ENCODE measurements at regions not wholly inside any gene's neighbourhood (a gene's known extent, or its start where the extent isn't known, plus 50 kb on each side); places are given as distances from the start of the nearest gene placed in this dataset.

GRCh38 chr5:104733063-104733669 is 1170.6 kb upstream of the NUDT12 start:
- H3K4me3 ChIP-seq = no peak overlapping the region
- no peak for TF ChIP-seq Cebpa-rat (IDR thresholded peaks at IDR 0.05)
- no peak overlapping the region for H3K27ac ChIP-seq
- H3K9me3 ChIP-seq (replicated peaks in 1 of 11) = no peaks in the 10 kb centered on the region
- no peak overlapping the region for H3K9ac ChIP-seq
- no peaks in the 10 kb centered on the region for H3K27me3 ChIP-seq
- no peak overlapping the region for H3K4me2 ChIP-seq
- H3K36me3 ChIP-seq = no peaks in the 10 kb centered on the region
- H3K4me1 ChIP-seq = peaks cover 0 to 11% (median 0%) of the 10 kb centered on the region in 10 experiments; a peak in 4 of 20 replicates
- H4K20me1 ChIP-seq = no peaks in the 10 kb centered on the region

GRCh38 chr5:104731331-104731730 is 1168.7 kb upstream of the NUDT12 start:
- H3K9ac ChIP-seq = no peak overlapping the region
- H3K4me2 ChIP-seq = peak overlapping the region in 2 of 11 experiments; percentile 4 to 10; a peak in 2 of 22 replicates
- TF ChIP-seq Cebpa-rat (IDR thresholded peaks at IDR 0.05) = no peak
- H3K9me3 ChIP-seq (replicated peaks in 1 of 11) = no peaks in the 10 kb centered on the region
- H4K20me1 ChIP-seq = no peaks in the 10 kb centered on the region
- no peaks in the 10 kb centered on the region for H3K36me3 ChIP-seq
- no peaks in the 10 kb centered on the region for H3K27me3 ChIP-seq
- peaks cover 0 to 7% (median 0%) of the 10 kb centered on the region in 10 experiments; a peak in 3 of 20 replicates for H3K4me1 ChIP-seq
- no peak overlapping the region for H3K27ac ChIP-seq
- no peak overlapping the region for H3K4me3 ChIP-seq

- no peak overlapping the region for H3K4me2 ChIP-seq
- no peaks in the 10 kb centered on the region for H3K4me1 ChIP-seq
- H3K4me3 ChIP-seq = no peak overlapping the region
- H3K36me3 ChIP-seq = no peaks in the 10 kb centered on the region
- no peaks in the 10 kb centered on the region for H3K27me3 ChIP-seq
- no peak overlapping the region for H3K27ac ChIP-seq
- H3K9me3 ChIP-seq (replicated peaks in 1 of 11) = peaks cover 4 to 21% (median 8%) of the 10 kb centered on the region in 11 experiments; a peak in 16 of 22 replicates
- no peak for TF ChIP-seq Cebpa-rat (IDR thresholded peaks at IDR 0.05)
- H3K9ac ChIP-seq = no peak overlapping the region
- H4K20me1 ChIP-seq = no peaks in the 10 kb centered on the region
Observed at GRCh38 chr5:104708027-104708426, 1145.4 kb upstream of the NUDT12 start.

DNA sequence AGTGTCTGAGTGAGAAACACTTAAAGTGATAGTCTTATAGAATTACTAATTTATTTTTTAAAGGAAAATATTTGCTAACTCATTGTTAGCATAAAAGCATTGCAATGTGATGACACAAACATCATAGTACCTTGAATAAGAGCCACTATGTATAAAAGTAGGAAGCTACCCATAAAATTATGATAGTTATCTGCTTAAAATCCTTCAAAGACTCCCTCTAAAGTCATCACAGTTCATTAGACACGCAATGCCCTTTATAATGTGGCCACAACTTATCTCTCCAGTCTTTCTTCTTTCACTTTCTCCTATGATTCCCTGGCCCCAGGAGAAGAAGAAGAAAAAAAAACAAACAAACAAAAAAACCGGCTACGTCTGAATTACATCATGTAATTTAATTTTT is 1144.0 kb upstream of the NUDT12 start:
- Histone ChIP-seq H3K4me3 (no peak overlapping the region), H3K27me3 (no peaks in the 10 kb centered on the region), H3K4me1 (no peaks in the 10 kb centered on the region), H3K36me3 (no peaks in the 10 kb centered on the region), H3K27ac (no peak overlapping the region), H4K20me1 (no peaks in the 10 kb centered on the region), H3K9me3 (replicated peaks in 1 of 11) (peaks cover 0 to 6% (median 0%) of the 10 kb centered on the region in 11 experiments; a peak in 3 of 22 replicates), H3K4me2 (no peak overlapping the region), H3K9ac (no peak overlapping the region)
- no peak for TF ChIP-seq Cebpa-rat (IDR thresholded peaks at IDR 0.05)

- no peak overlapping the region for H3K4me3 ChIP-seq
- TF ChIP-seq Cebpa-rat (IDR thresholded peaks at IDR 0.05) = no peak
- H3K27ac ChIP-seq = no peak overlapping the region
- no peak overlapping the region for H3K9ac ChIP-seq
- H3K9me3 ChIP-seq (replicated peaks in 1 of 11) = peaks cover 17 to 23% (median 20%) of the 10 kb centered on the region in 11 experiments
- H3K27me3 ChIP-seq = no peaks in the 10 kb centered on the region
- no peaks in the 10 kb centered on the region for H3K36me3 ChIP-seq
- no peaks in the 10 kb centered on the region for H4K20me1 ChIP-seq
- no peaks in the 10 kb centered on the region for H3K4me1 ChIP-seq
- no peak overlapping the region for H3K4me2 ChIP-seq
Observed at GRCh38 chr5:104702212-104702611, 1139.6 kb upstream of the NUDT12 start.

DNA sequence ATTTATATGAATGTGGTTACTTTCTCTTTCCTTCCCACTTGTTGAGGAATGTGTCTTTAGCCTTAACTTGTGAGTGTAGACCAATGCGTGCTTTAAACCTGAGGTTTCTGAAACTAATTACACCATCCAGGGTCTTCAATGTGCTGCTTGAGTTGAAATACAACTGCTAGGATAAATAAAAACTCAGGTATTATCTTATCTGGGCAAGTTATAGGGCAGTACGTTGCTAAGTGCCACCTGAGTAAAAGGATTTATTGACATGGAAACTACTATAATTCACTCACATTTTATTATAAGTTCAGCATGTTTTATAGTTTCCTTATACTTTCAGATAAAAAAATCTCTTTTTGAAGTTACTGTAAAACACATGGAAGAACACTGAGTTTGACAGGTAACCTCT is 1136.8 kb upstream of the NUDT12 start:
- Histone ChIP-seq H3K36me3 (no peaks in the 10 kb centered on the region), H3K4me1 (no peaks in the 10 kb centered on the region), H3K27me3 (no peaks in the 10 kb centered on the region), H3K4me2 (no peak overlapping the region), H3K27ac (no peak overlapping the region), H4K20me1 (no peaks in the 10 kb centered on the region), H3K9ac (no peak overlapping the region), H3K9me3 (replicated peaks in 1 of 11) (peaks cover 17 to 23% (median 20%) of the 10 kb centered on the region in 11 experiments), H3K4me3 (no peak overlapping the region)
- TF ChIP-seq Cebpa-rat (IDR thresholded peaks at IDR 0.05) = no peak

DNA sequence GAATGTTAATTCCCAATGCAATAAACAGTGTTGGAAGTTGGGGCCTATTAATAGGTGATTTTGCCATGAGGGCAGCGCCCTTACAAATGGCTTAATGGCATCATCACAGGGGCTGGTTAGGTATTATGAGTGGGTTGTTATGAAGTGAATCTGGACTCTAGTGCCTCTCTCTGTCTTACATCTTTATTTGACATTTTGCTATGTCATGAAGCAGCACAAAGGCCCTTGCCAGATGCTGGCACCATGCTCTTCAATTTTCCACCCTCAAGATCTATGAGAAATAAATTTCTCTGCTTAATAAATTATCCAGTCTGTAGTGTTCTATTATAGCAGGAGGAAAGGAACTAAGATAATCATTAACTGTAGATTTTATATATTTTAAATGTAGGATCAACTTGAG is 1098.7 kb upstream of the NUDT12 start:
- Histone ChIP-seq H3K9me3 (replicated peaks in 1 of 11) (no peaks in the 10 kb centered on the region), H3K4me1 (no peaks in the 10 kb centered on the region), H3K27me3 (no peaks in the 10 kb centered on the region), H4K20me1 (no peaks in the 10 kb centered on the region), H3K27ac (no peak overlapping the region), H3K4me3 (no peak overlapping the region), H3K9ac (no peak overlapping the region), H3K36me3 (no peaks in the 10 kb centered on the region), H3K4me2 (no peak overlapping the region)
- no peak for TF ChIP-seq Cebpa-rat (IDR thresholded peaks at IDR 0.05)

- no peak overlapping the region for H3K9ac ChIP-seq
- no peaks in the 10 kb centered on the region for H3K4me1 ChIP-seq
- H3K9me3 ChIP-seq (replicated peaks in 1 of 11) = no peaks in the 10 kb centered on the region
- no peaks in the 10 kb centered on the region for H4K20me1 ChIP-seq
- no peak overlapping the region for H3K4me3 ChIP-seq
- H3K27ac ChIP-seq = no peak overlapping the region
- no peaks in the 10 kb centered on the region for H3K27me3 ChIP-seq
- no peak for TF ChIP-seq Cebpa-rat (IDR thresholded peaks at IDR 0.05)
- H3K4me2 ChIP-seq = no peak overlapping the region
- H3K36me3 ChIP-seq = no peaks in the 10 kb centered on the region
Observed at GRCh38 chr5:104659497-104659896, 1096.9 kb upstream of the NUDT12 start.

DNA sequence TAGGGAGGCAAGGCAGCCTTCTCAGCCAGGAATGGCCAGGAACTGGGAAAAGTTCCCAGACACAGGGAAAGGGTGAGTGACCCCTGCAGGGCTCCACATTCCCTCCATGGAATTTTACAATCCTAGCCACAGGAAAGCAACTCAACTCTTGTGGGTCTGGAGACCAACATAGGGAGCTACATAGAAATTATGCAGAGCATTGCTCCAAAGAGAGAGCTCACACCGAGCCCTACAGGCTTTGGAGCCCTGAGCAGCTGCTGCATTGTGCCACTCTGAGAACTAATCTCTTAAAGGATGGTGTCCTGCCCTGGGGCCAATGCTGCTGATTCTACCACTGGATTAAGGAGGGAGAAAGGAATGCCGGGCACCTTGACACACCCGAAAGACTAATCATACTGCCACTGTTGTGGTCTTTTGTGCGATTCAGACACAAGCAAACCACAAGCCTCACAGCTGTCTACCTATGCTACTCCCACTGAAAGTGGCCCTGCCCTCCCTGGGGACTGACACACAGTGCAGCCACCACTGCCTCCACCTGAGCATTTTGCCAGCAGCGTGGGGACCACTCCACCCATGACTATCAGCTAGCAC is 1089.8 kb upstream of the NUDT12 start:
- Histone ChIP-seq H3K4me1 (peaks cover 0 to 8% (median 0%) of the 10 kb centered on the region in 10 experiments; a peak in 4 of 20 replicates), H3K4me3 (no peak overlapping the region), H3K9ac (no peak overlapping the region), H3K27ac (no peak overlapping the region), H3K36me3 (no peaks in the 10 kb centered on the region), H3K9me3 (replicated peaks in 1 of 11) (peaks cover 0 to 12% (median 6%) of the 10 kb centered on the region in 11 experiments; a peak in 6 of 22 replicates), H4K20me1 (no peaks in the 10 kb centered on the region), H3K4me2 (no peak overlapping the region), H3K27me3 (no peaks in the 10 kb centered on the region)
- no peak for TF ChIP-seq Cebpa-rat (IDR thresholded peaks at IDR 0.05)
